ENCODE measurements at regions not wholly inside any gene's neighbourhood (a gene's known extent, or its start where the extent isn't known, plus 50 kb on each side); places are given as distances from the start of the nearest gene placed in this dataset.
"Not testable (repeated sequence)": the region's sequence is repeated elsewhere in the genome, so short reads cannot be mapped to it uniquely, and the experiment has no call there.

DNA sequence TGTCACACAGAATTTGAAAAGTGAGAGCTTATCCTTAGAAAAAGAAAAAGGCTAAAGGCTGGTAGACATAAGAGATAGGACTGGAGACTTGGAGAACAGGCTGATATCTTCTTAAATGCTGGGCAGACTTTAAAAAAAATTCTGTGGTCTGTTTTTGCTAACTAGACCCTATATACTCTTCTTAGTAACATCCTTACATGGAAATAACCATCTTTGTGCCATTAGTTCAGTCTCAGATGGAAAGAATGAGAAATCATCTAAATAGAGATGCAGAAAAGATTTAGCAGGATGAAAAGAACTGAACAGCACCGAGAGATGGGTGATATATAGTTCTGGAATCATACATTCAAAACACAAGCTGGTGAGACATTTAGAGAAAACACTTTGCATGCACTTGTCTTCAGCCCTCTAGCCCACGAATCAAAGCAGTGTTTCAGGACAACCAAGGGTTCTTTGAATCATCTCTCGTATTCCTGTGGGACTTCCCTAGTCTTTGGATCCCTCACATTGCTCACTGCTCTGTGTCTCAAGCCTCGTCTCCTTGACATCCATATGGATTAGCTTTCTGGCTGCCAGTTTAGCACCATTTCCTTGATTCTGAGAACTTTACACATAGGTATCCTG is 93.0 kb upstream of the LYSMD4 start:
- Histone ChIP-seq H3K36me3 (ENCODE audit: control insufficient read depth, low read length) (no peaks in the 10 kb centered on the region), H3K4me2 (ENCODE audit: low read length) (no peak overlapping the region), H4K20me1 (ENCODE audit: control insufficient read depth, insufficient read depth, low read depth, low read length) (no peaks in the 10 kb centered on the region), H3K4me1 (ENCODE audit: control insufficient read depth, low read length) (no peaks in the 10 kb centered on the region), H3K4me3 (ENCODE audit: low read length) (no peak overlapping the region), H3K79me2 (ENCODE audit: control insufficient read depth, low read length) (no peaks in the 10 kb centered on the region), H3K27me3 (ENCODE audit: control insufficient read depth, low read length) (no peaks in the 10 kb centered on the region), H3K9me3 (ENCODE audit: control insufficient read depth, insufficient read depth, low read length) (no peaks in the 10 kb centered on the region), H3K9me2 (replicated peaks; ENCODE audit: control insufficient read depth, low read length) (no peaks in the 10 kb centered on the region), H3F3A (ENCODE audit: control insufficient read depth, insufficient read depth) (no peaks in the 10 kb centered on the region), H3K27ac (ENCODE audit: low read depth, low read length) (no peak overlapping the region)
- no peak for TF ChIP-seq EZH2phosphoT487 (IDR thresholded peaks at IDR 0.05; ENCODE audit: borderline replicate concordance, low read length)
- TF ChIP-seq, protein P1, sequence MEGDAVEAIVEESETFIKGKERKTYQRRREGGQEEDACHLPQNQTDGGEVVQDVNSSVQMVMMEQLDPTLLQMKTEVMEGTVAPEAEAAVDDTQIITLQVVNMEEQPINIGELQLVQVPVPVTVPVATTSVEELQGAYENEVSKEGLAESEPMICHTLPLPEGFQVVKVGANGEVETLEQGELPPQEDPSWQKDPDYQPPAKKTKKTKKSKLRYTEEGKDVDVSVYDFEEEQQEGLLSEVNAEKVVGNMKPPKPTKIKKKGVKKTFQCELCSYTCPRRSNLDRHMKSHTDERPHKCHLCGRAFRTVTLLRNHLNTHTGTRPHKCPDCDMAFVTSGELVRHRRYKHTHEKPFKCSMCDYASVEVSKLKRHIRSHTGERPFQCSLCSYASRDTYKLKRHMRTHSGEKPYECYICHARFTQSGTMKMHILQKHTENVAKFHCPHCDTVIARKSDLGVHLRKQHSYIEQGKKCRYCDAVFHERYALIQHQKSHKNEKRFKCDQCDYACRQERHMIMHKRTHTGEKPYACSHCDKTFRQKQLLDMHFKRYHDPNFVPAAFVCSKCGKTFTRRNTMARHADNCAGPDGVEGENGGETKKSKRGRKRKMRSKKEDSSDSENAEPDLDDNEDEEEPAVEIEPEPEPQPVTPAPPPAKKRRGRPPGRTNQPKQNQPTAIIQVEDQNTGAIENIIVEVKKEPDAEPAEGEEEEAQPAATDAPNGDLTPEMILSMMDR (IDR thresholded peaks at IDR 0.05; ENCODE audit: low read depth, low read length, poor library complexity, severe bottlenecking), result no peak

DNA sequence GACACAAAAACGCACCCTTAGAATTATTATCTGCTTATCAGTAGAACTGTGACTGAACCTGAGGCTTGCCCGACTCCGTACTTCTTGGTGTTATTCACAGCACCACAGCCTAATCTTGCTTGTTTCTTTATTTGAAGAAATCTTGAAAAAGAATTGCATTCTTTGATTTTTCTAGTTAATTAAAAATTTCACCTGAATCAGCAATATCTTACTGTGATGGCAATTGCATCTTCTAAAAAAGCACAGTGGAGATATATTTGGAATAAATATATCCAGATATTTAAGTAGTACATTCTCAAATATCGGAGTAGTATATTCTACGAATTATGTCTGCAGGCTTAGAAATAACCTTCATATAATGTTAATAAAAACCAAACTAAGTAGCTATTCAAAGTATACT is 90.1 kb upstream of the LYSMD4 start:
- TF ChIP-seq, protein P1 (IDR thresholded peaks at IDR 0.05; ENCODE audit: low read depth, low read length, poor library complexity, severe bottlenecking), result no peak
- TF ChIP-seq EZH2phosphoT487 (IDR thresholded peaks at IDR 0.05; ENCODE audit: borderline replicate concordance, low read length), result no peak
- H3F3A ChIP-seq (ENCODE audit: control insufficient read depth, insufficient read depth), result no peaks in the 10 kb centered on the region
- no peak overlapping the region for H3K4me2 ChIP-seq (ENCODE audit: low read length)
- no peaks in the 10 kb centered on the region for H3K27me3 ChIP-seq (ENCODE audit: control insufficient read depth, low read length)
- no peaks in the 10 kb centered on the region for H4K20me1 ChIP-seq (ENCODE audit: control insufficient read depth, insufficient read depth, low read depth, low read length)
- H3K79me2 ChIP-seq (ENCODE audit: control insufficient read depth, low read length), result no peaks in the 10 kb centered on the region
- no peaks in the 10 kb centered on the region for H3K9me3 ChIP-seq (ENCODE audit: control insufficient read depth, insufficient read depth, low read length)
- H3K9me2 ChIP-seq (replicated peaks; ENCODE audit: control insufficient read depth, low read length), result no peaks in the 10 kb centered on the region
- no peaks in the 10 kb centered on the region for H3K4me1 ChIP-seq (ENCODE audit: control insufficient read depth, low read length)
- H3K36me3 ChIP-seq (ENCODE audit: control insufficient read depth, low read length), result no peaks in the 10 kb centered on the region
- H3K4me3 ChIP-seq (ENCODE audit: low read length), result no peak overlapping the region
- no peak overlapping the region for H3K27ac ChIP-seq (ENCODE audit: low read depth, low read length)

DNA sequence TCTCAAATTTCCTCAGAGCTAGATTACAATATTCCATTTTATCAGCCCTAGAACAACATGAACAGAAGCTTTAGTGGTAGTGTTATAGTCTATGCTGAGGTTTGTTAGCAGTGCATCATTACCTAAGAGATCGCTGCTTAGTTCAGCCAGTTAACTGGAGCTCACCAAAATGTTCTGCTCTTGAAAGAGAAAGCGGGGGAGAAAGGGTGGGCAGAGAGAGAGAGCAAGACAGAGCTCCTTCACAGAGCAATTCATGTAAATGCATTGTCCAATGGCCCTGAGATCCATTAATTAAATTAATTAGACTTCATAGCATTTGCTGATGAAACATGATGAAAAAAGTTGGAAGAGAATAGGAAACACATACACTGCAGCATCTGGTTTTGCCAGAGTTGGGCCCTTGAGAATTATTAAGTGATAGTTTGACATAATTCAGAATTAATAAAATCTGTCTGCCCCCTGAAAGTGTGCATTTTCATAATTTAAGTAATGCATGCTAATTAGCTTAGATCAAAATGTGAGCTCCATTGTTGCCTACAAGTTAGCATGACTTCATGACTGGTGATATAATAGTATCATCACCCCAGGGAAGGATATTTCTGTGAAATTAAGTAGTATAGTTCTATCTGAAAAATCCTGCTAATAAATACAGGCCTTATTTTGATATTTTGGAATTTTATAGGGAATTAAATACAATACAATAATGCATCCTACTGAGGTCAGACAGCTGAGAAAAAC is 86.9 kb upstream of the LYSMD4 start:
- no peak for TF ChIP-seq EZH2phosphoT487 (IDR thresholded peaks at IDR 0.05; ENCODE audit: borderline replicate concordance, low read length)
- H3K4me2 ChIP-seq (ENCODE audit: low read length), result no peak overlapping the region
- no peaks in the 10 kb centered on the region for H3K4me1 ChIP-seq (ENCODE audit: control insufficient read depth, low read length)
- H3K9me2 ChIP-seq (replicated peaks; ENCODE audit: control insufficient read depth, low read length), result no peaks in the 10 kb centered on the region
- no peaks in the 10 kb centered on the region for H4K20me1 ChIP-seq (ENCODE audit: control insufficient read depth, insufficient read depth, low read depth, low read length)
- H3K27ac ChIP-seq (ENCODE audit: low read depth, low read length), result no peak overlapping the region
- no peaks in the 10 kb centered on the region for H3K27me3 ChIP-seq (ENCODE audit: control insufficient read depth, low read length)
- H3K4me3 ChIP-seq (ENCODE audit: low read length), result no peak overlapping the region
- no peaks in the 10 kb centered on the region for H3K36me3 ChIP-seq (ENCODE audit: control insufficient read depth, low read length)
- no peaks in the 10 kb centered on the region for H3K9me3 ChIP-seq (ENCODE audit: control insufficient read depth, insufficient read depth, low read length)
- H3F3A ChIP-seq (ENCODE audit: control insufficient read depth, insufficient read depth), result no peaks in the 10 kb centered on the region
- H3K79me2 ChIP-seq (ENCODE audit: control insufficient read depth, low read length), result no peaks in the 10 kb centered on the region

DNA sequence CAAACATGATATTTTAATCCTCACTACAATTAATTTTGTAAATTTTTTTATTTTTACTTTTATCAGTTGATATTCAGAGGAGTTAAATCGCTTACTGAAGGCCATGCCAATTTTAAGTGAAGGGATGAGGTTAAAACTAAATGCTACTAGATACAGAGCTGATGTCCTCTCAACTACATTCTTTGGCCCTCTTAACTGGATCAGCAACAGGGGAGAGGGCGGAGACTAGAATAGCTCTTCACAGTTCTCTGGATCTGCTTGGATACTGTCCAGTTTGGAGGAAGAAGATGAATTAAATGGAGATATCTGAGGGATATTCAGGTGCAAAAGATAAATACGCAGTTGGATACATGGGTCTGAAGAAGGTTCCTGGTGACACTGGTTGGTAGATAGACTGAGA is 85.6 kb upstream of the LYSMD4 start:
- Histone ChIP-seq H3K4me1 (ENCODE audit: control insufficient read depth, low read length) (no peaks in the 10 kb centered on the region), H3K4me3 (ENCODE audit: low read length) (no peak overlapping the region), H3K79me2 (ENCODE audit: control insufficient read depth, low read length) (no peaks in the 10 kb centered on the region), H4K20me1 (ENCODE audit: control insufficient read depth, insufficient read depth, low read depth, low read length) (no peaks in the 10 kb centered on the region), H3K4me2 (ENCODE audit: low read length) (no peak overlapping the region), H3K9me2 (replicated peaks; ENCODE audit: control insufficient read depth, low read length) (no peaks in the 10 kb centered on the region), H3K27me3 (ENCODE audit: control insufficient read depth, low read length) (no peaks in the 10 kb centered on the region), H3K9me3 (ENCODE audit: control insufficient read depth, insufficient read depth, low read length) (no peaks in the 10 kb centered on the region), H3K36me3 (ENCODE audit: control insufficient read depth, low read length) (no peaks in the 10 kb centered on the region), H3F3A (ENCODE audit: control insufficient read depth, insufficient read depth) (no peaks in the 10 kb centered on the region), H3K27ac (ENCODE audit: low read depth, low read length) (no peak overlapping the region)
- TF ChIP-seq, protein P1 (IDR thresholded peaks at IDR 0.05; ENCODE audit: low read depth, low read length, poor library complexity, severe bottlenecking), result no peak
- no peak for TF ChIP-seq EZH2phosphoT487 (IDR thresholded peaks at IDR 0.05; ENCODE audit: borderline replicate concordance, low read length)

DNA sequence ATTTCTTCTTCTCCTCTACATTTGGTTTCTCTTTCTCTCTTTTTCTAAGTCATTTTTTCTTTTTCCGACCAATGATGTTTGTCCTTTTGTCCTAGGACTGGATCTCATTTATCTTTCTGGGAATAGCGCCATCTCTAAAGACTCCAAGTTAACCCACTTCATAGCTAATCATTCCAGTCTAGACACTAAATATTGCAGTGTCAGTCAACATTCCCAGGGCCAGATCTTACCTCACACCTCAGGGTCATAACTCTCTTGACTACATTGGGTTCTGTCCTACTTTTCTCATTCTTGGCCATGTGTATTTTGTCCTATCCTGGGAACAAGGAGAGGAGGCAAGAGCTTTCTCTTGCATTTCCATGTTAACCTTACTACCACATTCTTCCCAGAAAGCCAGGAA is 83.6 kb upstream of the LYSMD4 start:
- H3K9me2 ChIP-seq (replicated peaks; ENCODE audit: control insufficient read depth, low read length); H3K4me3 ChIP-seq (ENCODE audit: low read length); H3K36me3 ChIP-seq (ENCODE audit: control insufficient read depth, low read length); H4K20me1 ChIP-seq (ENCODE audit: control insufficient read depth, insufficient read depth, low read depth, low read length); H3F3A ChIP-seq (ENCODE audit: control insufficient read depth, insufficient read depth); H3K79me2 ChIP-seq (ENCODE audit: control insufficient read depth, low read length); H3K27me3 ChIP-seq (ENCODE audit: control insufficient read depth, low read length); H3K9me3 ChIP-seq (ENCODE audit: control insufficient read depth, insufficient read depth, low read length); H3K4me1 ChIP-seq (ENCODE audit: control insufficient read depth, low read length); H3K27ac ChIP-seq (ENCODE audit: low read depth, low read length); H3K4me2 ChIP-seq (ENCODE audit: low read length): not testable (repeated sequence)
